AG04450 (cell line): ENCODE measurements at regions not wholly inside any gene's neighbourhood (a gene's known extent, or its start where the extent isn't known, plus 50 kb on each side); places are given as distances from the start of the nearest gene placed in this dataset.
"Not testable (repeated sequence)": the region's sequence is repeated elsewhere in the genome, so short reads cannot be mapped to it uniquely, and the experiment has no call there.

ENCODE experiments used
- CTCF ChIA-PET: fragments of 300-600, 350-600 bp; formaldehyde crosslinking; extraction: SDS; loops from one replicate; lab custom pipeline; 2022; ENCODE audit warnings: antibody characterized with exemption, inconsistent platforms; lab: Charles Lee
- POLR2A ChIA-PET: fragments of 350-600 bp; formaldehyde crosslinking; extraction: SDS; loops from one replicate; lab custom pipeline; 2021; ENCODE audit warnings: antibody characterized with exemption, inconsistent platforms; lab: Yijun Ruan, JAX
- DNase-seq: peaks from one replicate; pipeline ENCODE4 v3.0.0-alpha.2; 2011; ENCODE audit warnings: low read depth, low spot score
- H3K27ac ChIP-seq: one replicate; pipeline ENCODE4 v1.5.1; 2012; ENCODE audit warnings: low read depth, low read length, control low read depth
- H3K27me3 ChIP-seq: one replicate; pipeline ENCODE4 v1.6.0; 2012; ENCODE audit warnings: low read length; ENCODE audit not compliant: control insufficient read depth, insufficient read depth
- H3K4me3 ChIP-seq: 2 replicates; pipeline ENCODE4 v1.5.1; 2011; ENCODE audit warnings: mild to moderate bottlenecking, low read depth, low read length, control low read depth
- H3K9me3 ChIP-seq: 2 replicates; pipeline ENCODE4 v1.5.1; 2012; ENCODE audit warnings: low read length; ENCODE audit not compliant: control insufficient read depth, insufficient read depth
- TF ChIP-seq, protein P1 (sequence below): IDR thresholded peaks from 2 replicates; pipeline ENCODE4 v1.5.1; 2011; ENCODE audit warnings: low read depth, low read length, control low read depth, inconsistent platforms

DNA sequence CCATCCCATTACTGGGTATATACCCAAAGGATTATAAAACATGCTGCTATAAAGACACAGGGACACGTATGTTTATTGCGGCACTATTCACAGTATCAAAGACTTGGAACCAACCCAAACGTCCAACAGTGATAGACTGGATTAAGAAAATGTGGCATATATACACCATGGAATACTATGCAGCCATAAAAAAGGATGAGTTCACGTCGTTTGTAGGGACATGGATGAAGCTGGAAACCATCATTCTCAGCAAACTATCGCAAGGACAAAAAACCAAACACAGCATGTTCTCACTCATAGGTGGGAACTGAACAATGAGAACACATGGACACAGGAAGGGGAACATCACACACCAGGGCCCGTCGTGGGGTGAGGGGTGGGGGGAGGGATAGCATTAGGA lies 106.1 kb downstream of the CHD1L start:
- POLR2A ChIA-PET, H3K4me3 ChIP-seq, DNase-seq, H3K27me3 ChIP-seq, CTCF ChIA-PET, H3K27ac ChIP-seq, H3K9me3 ChIP-seq: not testable (repeated sequence)

DNA sequence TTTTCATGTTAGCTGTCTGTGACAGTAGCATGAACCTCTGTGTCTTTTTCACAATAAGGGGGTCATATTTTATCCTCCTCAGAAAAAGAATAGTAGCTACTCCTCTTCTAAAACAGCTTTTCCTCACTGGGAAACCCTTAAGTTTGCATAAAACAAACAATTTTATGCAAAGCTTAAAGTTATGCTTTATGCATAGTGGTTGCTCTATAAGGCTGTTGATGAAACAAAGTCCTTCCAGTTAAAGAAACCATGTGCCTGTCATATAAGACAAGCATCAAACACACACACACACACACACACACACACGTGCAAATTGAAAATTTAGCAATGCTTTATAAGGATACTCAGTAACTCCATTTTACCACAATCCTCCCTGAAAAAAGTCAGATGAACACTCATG lies 107.0 kb downstream of the CHD1L start:
- ChIA-PET POLR2A (no interaction called here), CTCF (no interaction called here)
- Histone ChIP-seq H3K27ac (no peak overlapping the region), H3K4me3 (no peak overlapping the region), H3K27me3 (no peaks in the 10 kb centered on the region), H3K9me3 (no peaks in the 10 kb centered on the region)
- no peak for DNase-seq
- TF ChIP-seq, protein P1, sequence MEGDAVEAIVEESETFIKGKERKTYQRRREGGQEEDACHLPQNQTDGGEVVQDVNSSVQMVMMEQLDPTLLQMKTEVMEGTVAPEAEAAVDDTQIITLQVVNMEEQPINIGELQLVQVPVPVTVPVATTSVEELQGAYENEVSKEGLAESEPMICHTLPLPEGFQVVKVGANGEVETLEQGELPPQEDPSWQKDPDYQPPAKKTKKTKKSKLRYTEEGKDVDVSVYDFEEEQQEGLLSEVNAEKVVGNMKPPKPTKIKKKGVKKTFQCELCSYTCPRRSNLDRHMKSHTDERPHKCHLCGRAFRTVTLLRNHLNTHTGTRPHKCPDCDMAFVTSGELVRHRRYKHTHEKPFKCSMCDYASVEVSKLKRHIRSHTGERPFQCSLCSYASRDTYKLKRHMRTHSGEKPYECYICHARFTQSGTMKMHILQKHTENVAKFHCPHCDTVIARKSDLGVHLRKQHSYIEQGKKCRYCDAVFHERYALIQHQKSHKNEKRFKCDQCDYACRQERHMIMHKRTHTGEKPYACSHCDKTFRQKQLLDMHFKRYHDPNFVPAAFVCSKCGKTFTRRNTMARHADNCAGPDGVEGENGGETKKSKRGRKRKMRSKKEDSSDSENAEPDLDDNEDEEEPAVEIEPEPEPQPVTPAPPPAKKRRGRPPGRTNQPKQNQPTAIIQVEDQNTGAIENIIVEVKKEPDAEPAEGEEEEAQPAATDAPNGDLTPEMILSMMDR, result no peak

DNA sequence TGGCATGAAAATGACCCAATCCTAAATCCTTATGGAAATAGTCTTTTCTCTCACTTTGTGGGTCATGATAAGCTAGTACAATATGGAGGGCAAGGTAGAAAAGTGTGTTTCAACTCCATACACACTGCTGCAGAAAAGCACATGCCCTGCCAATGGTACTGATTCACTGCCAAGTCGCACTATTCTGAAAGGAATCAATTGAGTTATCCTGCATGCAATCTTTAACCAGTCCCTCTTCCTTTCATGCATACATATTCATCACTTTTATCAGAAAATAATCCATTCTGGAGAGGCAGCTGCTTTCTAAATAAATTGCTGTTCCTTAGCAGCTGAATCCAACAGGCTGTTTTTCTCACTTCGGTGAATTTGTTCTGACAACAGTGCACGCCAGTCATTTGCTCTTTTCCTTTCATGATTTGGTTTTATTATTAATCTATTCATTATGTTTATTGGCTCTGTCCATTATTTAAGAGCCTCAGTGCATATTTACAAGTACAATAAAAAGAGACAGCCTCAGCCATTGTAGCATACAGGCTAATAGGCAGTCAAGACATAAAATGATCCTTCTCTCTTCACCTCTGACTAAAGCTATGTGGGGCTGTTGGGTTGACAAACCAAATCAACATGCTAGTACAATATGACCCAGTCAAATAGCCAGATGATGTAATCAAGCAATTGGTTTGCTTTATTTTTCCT lies 108.8 kb downstream of the CHD1L start:
- Histone ChIP-seq H3K27me3 (no peaks in the 10 kb centered on the region), H3K27ac (no peak overlapping the region), H3K9me3 (no peaks in the 10 kb centered on the region), H3K4me3 (no peak overlapping the region)
- CTCF ChIA-PET, result no interaction called here
- TF ChIP-seq, protein P1, result no peak
- POLR2A ChIA-PET, result no interaction called here
- DNase-seq, result no peak

DNA sequence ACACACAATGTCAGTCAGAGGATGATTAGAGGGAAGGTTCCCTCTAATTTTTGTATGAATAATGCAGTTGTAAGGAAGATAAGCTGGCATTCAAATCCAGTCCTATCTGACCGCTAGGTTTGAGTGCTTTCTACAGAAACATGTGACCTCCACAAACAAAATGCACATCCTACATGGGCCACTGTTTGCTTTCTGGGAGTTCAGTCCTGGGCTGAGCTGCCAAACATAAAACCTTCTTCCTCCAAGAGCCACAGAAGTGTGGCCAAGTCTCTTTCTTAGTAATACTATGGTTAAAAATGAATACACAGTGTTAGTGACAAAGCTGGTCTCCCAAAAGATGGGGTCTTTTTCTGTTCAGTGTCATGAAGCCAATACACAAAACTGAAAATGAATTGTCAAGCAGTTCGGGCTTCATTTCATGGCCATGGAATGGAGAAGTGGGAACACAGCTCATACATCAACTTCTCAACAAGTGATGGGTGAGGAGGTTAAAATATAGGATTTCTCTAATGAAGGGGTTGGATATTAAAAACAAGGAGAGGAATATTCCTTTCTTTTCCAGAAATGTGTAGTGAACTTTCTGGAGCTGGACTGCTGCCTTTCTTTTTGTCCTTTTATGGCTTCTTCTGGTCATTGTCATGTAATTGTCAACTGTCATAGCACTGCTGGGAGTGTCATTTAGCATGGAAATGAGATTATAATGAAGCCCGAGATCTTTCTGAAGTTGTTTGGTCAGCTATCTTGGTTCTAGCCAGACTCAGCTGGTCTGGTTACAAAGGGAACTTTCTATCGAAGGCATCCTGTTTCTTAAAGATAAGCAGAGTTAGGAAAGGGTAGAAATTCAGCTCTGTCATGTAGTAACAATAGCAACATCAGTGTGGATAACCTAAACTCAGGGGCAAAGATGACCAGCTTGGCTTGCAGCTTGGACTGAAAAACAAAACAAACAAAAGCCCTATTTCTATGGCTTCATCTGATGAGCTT lies 135.1 kb downstream of the CHD1L start:
- CTCF ChIA-PET, result interaction anchor here (0.5 to 1.2 kb wide), 3 partner anchors 11 to 481 kb away, joined by 3 to 4 read pairs (median 3); no protein-coding TSS in a partner anchor
- TF ChIP-seq, protein P1, result no peak

DNA sequence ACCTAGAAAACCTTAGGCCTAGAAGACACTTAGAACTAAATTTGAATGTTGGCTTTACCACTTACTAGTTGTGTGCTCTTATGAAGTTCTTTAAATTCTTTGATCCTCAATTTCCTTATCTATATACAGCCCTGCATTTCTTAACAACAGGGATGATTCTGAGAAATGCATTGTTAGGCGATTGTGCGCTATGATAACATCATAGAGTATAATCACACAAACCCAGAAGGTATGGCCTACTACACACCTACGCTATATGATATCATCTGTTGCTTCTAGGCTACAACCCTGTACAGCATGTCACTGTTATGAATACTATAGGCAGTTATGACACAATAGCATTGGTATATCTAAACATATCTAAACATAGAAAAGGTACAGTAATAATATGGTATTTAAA lies 137.4 kb downstream of the CHD1L start:
- Histone ChIP-seq H3K9me3 (no peaks in the 10 kb centered on the region), H3K27ac (no peak overlapping the region), H3K4me3 (no peak overlapping the region), H3K27me3 (peaks cover 2% of the 10 kb centered on the region)
- ChIA-PET POLR2A (no interaction called here), CTCF (no interaction called here)
- TF ChIP-seq, protein P1, result no peak
- no peak for DNase-seq

More for the DNA sequence above, 135.1 kb downstream of the CHD1L start:
- Histone ChIP-seq H3K4me3 (no peak overlapping the region), H3K27ac (no peak overlapping the region), H3K9me3 (no peaks in the 10 kb centered on the region), H3K27me3 (peaks cover 2% of the 10 kb centered on the region)
- POLR2A ChIA-PET, result no interaction called here
- DNase-seq, result no peak
